GM23338 (cell line): ENCODE measurements at regions not wholly inside any gene's neighbourhood (a gene's known extent, or its start where the extent isn't known, plus 50 kb on each side); places are given as distances from the start of the nearest gene placed in this dataset.

Experiments used
- EZH2 ChIP-seq: fragments of 200-600 bp; sonication (generic); IDR thresholded peaks from one replicate; pipeline ENCODE4 v1.8.0; 2017; ENCODE audit warnings: antibody characterized with exemption, mild to moderate bottlenecking, low read depth; ENCODE audit not compliant: unreplicated experiment
- NANOG ChIP-seq: IDR thresholded peaks from 2 replicates; pipeline ENCODE4 v1.6.1; 2016; ENCODE audit warnings: antibody characterized with exemption, borderline replicate concordance
- POLR2AphosphoS5 ChIP-seq: IDR thresholded peaks from 2 replicates; pipeline ENCODE4 v1.6.1; 2016; ENCODE audit warnings: antibody characterized with exemption, low read depth
- ZNF331 ChIP-seq: fragments of 250-450 bp; sonication (Bioruptor Pico); IDR thresholded peaks from 2 replicates; pipeline ENCODE4 v1.5.0; 2020; ENCODE audit warnings: low read depth, mild to moderate bottlenecking, moderate library complexity
- TF ChIP-seq, protein P1 (sequence below): fragments of 250-450 bp; sonication (Bioruptor Pico); IDR thresholded peaks from 2 replicates; pipeline ENCODE4 v1.5.0; 2020; ENCODE audit warnings: mild to moderate bottlenecking, moderate library complexity
- TF ChIP-seq, protein P2 (sequence below): IDR thresholded peaks from 2 replicates; pipeline ENCODE4 v1.6.1; 2016; ENCODE audit warnings: antibody characterized with exemption
- TF ChIP-seq, protein P3 (sequence below): IDR thresholded peaks from one replicate; pipeline ENCODE4 v1.6.1; 2018; ENCODE audit warnings: antibody characterized with exemption; ENCODE audit not compliant: unreplicated experiment

DNA sequence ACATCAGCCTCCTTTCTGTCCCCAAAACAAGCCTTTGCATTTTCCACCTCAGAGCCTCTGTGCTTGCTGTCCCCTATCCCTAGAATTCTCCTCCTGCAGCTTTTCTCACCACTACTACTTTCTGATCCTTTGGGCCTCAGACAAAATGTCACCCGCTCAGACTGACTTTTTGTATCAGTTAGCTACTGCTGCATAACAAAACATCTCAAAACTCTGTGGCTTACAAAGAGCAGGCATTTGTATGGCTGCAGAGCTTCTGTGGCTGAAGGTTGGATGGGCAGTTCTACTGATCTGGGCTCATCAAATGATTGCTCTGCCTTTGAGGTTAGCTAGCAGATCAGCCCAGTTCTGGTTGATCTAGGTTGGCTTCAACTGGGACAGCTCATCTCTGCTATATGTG lies 248.7 kb downstream of the MN1 start (continued):
- TF ChIP-seq, protein P1, sequence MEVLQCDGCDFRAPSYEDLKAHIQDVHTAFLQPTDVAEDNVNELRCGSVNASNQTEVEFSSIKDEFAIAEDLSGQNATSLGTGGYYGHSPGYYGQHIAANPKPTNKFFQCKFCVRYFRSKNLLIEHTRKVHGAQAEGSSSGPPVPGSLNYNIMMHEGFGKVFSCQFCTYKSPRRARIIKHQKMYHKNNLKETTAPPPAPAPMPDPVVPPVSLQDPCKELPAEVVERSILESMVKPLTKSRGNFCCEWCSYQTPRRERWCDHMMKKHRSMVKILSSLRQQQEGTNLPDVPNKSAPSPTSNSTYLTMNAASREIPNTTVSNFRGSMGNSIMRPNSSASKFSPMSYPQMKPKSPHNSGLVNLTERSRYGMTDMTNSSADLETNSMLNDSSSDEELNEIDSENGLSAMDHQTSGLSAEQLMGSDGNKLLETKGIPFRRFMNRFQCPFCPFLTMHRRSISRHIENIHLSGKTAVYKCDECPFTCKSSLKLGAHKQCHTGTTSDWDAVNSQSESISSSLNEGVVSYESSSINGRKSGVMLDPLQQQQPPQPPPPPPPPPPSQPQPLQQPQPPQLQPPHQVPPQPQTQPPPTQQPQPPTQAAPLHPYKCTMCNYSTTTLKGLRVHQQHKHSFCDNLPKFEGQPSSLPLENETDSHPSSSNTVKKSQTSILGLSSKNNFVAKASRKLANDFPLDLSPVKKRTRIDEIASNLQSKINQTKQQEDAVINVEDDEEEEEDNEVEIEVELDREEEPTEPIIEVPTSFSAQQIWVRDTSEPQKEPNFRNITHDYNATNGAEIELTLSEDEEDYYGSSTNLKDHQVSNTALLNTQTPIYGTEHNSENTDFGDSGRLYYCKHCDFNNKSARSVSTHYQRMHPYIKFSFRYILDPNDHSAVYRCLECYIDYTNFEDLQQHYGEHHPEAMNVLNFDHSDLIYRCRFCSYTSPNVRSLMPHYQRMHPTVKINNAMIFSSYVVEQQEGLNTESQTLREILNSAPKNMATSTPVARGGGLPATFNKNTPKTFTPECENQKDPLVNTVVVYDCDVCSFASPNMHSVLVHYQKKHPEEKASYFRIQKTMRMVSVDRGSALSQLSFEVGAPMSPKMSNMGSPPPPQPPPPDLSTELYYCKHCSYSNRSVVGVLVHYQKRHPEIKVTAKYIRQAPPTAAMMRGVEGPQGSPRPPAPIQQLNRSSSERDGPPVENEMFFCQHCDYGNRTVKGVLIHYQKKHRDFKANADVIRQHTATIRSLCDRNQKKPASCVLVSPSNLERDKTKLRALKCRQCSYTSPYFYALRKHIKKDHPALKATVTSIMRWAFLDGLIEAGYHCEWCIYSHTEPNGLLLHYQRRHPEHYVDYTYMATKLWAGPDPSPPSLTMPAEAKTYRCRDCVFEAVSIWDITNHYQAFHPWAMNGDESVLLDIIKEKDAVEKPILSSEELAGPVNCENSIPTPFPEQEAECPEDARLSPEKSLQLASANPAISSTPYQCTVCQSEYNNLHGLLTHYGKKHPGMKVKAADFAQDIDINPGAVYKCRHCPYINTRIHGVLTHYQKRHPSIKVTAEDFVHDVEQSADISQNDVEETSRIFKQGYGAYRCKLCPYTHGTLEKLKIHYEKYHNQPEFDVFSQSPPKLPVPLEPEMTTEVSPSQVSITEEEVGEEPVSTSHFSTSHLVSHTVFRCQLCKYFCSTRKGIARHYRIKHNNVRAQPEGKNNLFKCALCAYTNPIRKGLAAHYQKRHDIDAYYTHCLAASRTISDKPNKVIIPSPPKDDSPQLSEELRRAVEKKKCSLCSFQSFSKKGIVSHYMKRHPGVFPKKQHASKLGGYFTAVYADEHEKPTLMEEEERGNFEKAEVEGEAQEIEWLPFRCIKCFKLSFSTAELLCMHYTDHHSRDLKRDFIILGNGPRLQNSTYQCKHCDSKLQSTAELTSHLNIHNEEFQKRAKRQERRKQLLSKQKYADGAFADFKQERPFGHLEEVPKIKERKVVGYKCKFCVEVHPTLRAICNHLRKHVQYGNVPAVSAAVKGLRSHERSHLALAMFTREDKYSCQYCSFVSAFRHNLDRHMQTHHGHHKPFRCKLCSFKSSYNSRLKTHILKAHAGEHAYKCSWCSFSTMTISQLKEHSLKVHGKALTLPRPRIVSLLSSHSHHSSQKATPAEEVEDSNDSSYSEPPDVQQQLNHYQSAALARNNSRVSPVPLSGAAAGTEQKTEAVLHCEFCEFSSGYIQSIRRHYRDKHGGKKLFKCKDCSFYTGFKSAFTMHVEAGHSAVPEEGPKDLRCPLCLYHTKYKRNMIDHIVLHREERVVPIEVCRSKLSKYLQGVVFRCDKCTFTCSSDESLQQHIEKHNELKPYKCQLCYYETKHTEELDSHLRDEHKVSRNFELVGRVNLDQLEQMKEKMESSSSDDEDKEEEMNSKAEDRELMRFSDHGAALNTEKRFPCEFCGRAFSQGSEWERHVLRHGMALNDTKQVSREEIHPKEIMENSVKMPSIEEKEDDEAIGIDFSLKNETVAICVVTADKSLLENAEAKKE, result no peak
- TF ChIP-seq EZH2, result no peak
- TF ChIP-seq POLR2AphosphoS5, result no peak
- TF ChIP-seq NANOG, result no peak
- TF ChIP-seq ZNF331 (CRISPR knock-in tag), result no peak
- TF ChIP-seq, protein P2, sequence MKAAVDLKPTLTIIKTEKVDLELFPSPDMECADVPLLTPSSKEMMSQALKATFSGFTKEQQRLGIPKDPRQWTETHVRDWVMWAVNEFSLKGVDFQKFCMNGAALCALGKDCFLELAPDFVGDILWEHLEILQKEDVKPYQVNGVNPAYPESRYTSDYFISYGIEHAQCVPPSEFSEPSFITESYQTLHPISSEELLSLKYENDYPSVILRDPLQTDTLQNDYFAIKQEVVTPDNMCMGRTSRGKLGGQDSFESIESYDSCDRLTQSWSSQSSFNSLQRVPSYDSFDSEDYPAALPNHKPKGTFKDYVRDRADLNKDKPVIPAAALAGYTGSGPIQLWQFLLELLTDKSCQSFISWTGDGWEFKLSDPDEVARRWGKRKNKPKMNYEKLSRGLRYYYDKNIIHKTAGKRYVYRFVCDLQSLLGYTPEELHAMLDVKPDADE, result no peak
- TF ChIP-seq, protein P3, sequence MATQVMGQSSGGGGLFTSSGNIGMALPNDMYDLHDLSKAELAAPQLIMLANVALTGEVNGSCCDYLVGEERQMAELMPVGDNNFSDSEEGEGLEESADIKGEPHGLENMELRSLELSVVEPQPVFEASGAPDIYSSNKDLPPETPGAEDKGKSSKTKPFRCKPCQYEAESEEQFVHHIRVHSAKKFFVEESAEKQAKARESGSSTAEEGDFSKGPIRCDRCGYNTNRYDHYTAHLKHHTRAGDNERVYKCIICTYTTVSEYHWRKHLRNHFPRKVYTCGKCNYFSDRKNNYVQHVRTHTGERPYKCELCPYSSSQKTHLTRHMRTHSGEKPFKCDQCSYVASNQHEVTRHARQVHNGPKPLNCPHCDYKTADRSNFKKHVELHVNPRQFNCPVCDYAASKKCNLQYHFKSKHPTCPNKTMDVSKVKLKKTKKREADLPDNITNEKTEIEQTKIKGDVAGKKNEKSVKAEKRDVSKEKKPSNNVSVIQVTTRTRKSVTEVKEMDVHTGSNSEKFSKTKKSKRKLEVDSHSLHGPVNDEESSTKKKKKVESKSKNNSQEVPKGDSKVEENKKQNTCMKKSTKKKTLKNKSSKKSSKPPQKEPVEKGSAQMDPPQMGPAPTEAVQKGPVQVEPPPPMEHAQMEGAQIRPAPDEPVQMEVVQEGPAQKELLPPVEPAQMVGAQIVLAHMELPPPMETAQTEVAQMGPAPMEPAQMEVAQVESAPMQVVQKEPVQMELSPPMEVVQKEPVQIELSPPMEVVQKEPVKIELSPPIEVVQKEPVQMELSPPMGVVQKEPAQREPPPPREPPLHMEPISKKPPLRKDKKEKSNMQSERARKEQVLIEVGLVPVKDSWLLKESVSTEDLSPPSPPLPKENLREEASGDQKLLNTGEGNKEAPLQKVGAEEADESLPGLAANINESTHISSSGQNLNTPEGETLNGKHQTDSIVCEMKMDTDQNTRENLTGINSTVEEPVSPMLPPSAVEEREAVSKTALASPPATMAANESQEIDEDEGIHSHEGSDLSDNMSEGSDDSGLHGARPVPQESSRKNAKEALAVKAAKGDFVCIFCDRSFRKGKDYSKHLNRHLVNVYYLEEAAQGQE, result no peak
